IMR-90 (cell line): ENCODE measurements at regions not wholly inside any gene's neighbourhood (a gene's known extent, or its start where the extent isn't known, plus 50 kb on each side); places are given as distances from the start of the nearest gene placed in this dataset.

Experiments
- CEBPB ChIP-seq: IDR thresholded peaks from 2 replicates; pipeline ENCODE4 v1.6.1; 2012; ENCODE audit warnings: low read depth, low read length, improper control_type of control experiment
- MAFK ChIP-seq: IDR thresholded peaks from 2 replicates; pipeline ENCODE4 v1.6.1; 2012; ENCODE audit warnings: low read depth, low read length, improper control_type of control experiment
- MXI1 ChIP-seq: IDR thresholded peaks from 2 replicates; pipeline ENCODE4 v1.6.1; 2012; ENCODE audit warnings: low read depth, mild to moderate bottlenecking, low read length, moderate library complexity, borderline replicate concordance
- POLR2A ChIP-seq: IDR thresholded peaks from 2 replicates; pipeline ENCODE4 v1.6.1; 2012; ENCODE audit warnings: mild to moderate bottlenecking, low read depth, low read length
- RAD21 ChIP-seq: IDR thresholded peaks from 2 replicates; pipeline ENCODE4 v1.6.1; 2012; ENCODE audit warnings: low read length, improper control_type of control experiment
- RCOR1 ChIP-seq: IDR thresholded peaks from 2 replicates; pipeline ENCODE4 v1.6.1; 2012; ENCODE audit warnings: mild to moderate bottlenecking, low read length, improper control_type of control experiment; ENCODE audit not compliant: insufficient replicate concordance
- TF ChIP-seq, protein P1 (sequence below): conservative IDR thresholded peaks from 2 replicates; pipeline ENCODE4 v1.5.1; 2012; ENCODE audit warnings: mild to moderate bottlenecking, low read depth, low read length, improper control_type of control experiment

DNA sequence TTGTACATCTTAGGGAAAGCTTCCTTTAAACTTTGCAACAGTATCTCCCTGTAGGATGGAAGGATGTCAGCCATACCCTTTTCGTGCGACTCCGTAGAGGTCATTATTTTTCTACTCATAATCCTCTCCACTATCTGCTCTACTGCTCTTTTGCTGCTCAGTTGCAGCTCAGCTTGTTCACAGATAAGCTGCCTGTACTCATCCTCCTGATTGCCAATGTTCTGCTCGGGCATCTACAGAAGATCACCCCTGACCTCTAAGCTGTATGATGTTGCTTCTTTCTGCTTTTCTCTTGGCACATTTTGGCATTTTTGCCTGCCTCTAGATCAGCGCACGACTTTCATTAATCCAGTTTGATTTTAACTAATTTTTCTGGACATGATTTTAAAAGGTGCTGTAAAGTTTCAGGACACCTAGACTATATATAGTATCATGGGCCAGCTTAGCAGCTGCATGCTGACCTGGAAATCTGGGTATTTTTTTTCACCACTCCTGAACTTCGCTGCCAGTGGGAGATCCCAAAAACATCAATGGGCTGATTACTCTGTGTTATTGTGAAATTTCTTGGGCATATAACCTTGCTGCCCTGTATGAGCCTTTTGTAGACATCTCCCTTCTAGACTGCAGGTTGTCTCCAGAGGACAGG, 131.2 kb upstream of the ZNF608 start:
- TF ChIP-seq, protein P1, sequence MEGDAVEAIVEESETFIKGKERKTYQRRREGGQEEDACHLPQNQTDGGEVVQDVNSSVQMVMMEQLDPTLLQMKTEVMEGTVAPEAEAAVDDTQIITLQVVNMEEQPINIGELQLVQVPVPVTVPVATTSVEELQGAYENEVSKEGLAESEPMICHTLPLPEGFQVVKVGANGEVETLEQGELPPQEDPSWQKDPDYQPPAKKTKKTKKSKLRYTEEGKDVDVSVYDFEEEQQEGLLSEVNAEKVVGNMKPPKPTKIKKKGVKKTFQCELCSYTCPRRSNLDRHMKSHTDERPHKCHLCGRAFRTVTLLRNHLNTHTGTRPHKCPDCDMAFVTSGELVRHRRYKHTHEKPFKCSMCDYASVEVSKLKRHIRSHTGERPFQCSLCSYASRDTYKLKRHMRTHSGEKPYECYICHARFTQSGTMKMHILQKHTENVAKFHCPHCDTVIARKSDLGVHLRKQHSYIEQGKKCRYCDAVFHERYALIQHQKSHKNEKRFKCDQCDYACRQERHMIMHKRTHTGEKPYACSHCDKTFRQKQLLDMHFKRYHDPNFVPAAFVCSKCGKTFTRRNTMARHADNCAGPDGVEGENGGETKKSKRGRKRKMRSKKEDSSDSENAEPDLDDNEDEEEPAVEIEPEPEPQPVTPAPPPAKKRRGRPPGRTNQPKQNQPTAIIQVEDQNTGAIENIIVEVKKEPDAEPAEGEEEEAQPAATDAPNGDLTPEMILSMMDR, result no peak
- TF ChIP-seq POLR2A (no peak), MXI1 (no peak), RCOR1 (no peak), MAFK (no peak), RAD21 (no peak), CEBPB (no peak)
